SIG-M5 treated with dmso at 0.1 percent for 504 hours (cell line): ENCODE measurements at regions not wholly inside any gene's neighbourhood (a gene's known extent, or its start where the extent isn't known, plus 50 kb on each side); places are given as distances from the start of the nearest gene placed in this dataset.

Experiments
- DNase-seq: peaks from one replicate; lab custom pipeline; 2025; ENCODE audit not compliant: unreplicated experiment; lab: John Stamatoyannopoulos, UW

GRCh38 chr14:29035134-29035533, 268.5 kb downstream of the FOXG1 start:
- no peak for DNase-seq

GRCh38 chr14:29037411-29037810, 270.8 kb downstream of the FOXG1 start:
- no peak for DNase-seq

- DNase-seq = no peak
Measured at GRCh38 chr14:29039171-29039570, 272.6 kb downstream of the FOXG1 start.

- DNase-seq = no peak
Measured at GRCh38 chr14:29042551-29042950, 276.0 kb downstream of the FOXG1 start.

GRCh38 chr14:29043737-29044136, 277.1 kb downstream of the FOXG1 start:
- DNase-seq = no peak

GRCh38 chr14:29045237-29045636, 278.6 kb downstream of the FOXG1 start:
- no peak for DNase-seq

GRCh38 chr14:29054119-29054518, 287.5 kb downstream of the FOXG1 start:
- no peak for DNase-seq

- DNase-seq = no peak
Measured at GRCh38 chr14:29056041-29056566, 289.5 kb downstream of the FOXG1 start.

GRCh38 chr14:29061702-29062101, 295.1 kb downstream of the FOXG1 start:
- DNase-seq = no peak

GRCh38 chr14:29062466-29062865, 295.9 kb downstream of the FOXG1 start:
- no peak for DNase-seq

GRCh38 chr14:29062976-29063375, 296.4 kb downstream of the FOXG1 start:
- no peak for DNase-seq

- no peak for DNase-seq
Measured at GRCh38 chr14:29064305-29064900, 297.8 kb downstream of the FOXG1 start.

GRCh38 chr14:29069228-29069627, 302.6 kb downstream of the FOXG1 start:
- no peak for DNase-seq

- DNase-seq = no peak
Measured at GRCh38 chr14:29075761-29076160, 309.2 kb downstream of the FOXG1 start.

GRCh38 chr14:29077916-29078315, 311.3 kb downstream of the FOXG1 start:
- no peak for DNase-seq

- no peak for DNase-seq
Measured at GRCh38 chr14:29078810-29079522, 312.4 kb downstream of the FOXG1 start.

- peak; percentile 2 for DNase-seq
Measured at GRCh38 chr14:29085546-29085945, 319.0 kb downstream of the FOXG1 start.

GRCh38 chr14:29089849-29090248, 323.3 kb downstream of the FOXG1 start:
- DNase-seq = no peak

GRCh38 chr14:29092121-29092520, 325.5 kb downstream of the FOXG1 start:
- DNase-seq = no peak

GRCh38 chr14:29097476-29097875, 330.9 kb downstream of the FOXG1 start:
- DNase-seq = no peak

GRCh38 chr14:29098656-29099055, 332.1 kb downstream of the FOXG1 start:
- no peak for DNase-seq

GRCh38 chr14:29102266-29102665, 335.7 kb downstream of the FOXG1 start:
- DNase-seq = no peak

- no peak for DNase-seq
Measured at GRCh38 chr14:29102996-29103395, 336.4 kb downstream of the FOXG1 start.
